GM18511 (cell line): ENCODE measurements at regions not wholly inside any gene's neighbourhood (a gene's known extent, or its start where the extent isn't known, plus 50 kb on each side); places are given as distances from the start of the nearest gene placed in this dataset.
"Not testable (repeated sequence)": the region's sequence is repeated elsewhere in the genome, so short reads cannot be mapped to it uniquely, and the experiment has no call there.

Source experiments
- ATAC-seq: cut with Tn5 transposase; IDR thresholded peaks from one replicate; pipeline ENCODE4 v1.9.1; 2021; ENCODE audit warnings: mild to moderate bottlenecking, moderate library complexity; ENCODE audit not compliant: unreplicated experiment

DNA sequence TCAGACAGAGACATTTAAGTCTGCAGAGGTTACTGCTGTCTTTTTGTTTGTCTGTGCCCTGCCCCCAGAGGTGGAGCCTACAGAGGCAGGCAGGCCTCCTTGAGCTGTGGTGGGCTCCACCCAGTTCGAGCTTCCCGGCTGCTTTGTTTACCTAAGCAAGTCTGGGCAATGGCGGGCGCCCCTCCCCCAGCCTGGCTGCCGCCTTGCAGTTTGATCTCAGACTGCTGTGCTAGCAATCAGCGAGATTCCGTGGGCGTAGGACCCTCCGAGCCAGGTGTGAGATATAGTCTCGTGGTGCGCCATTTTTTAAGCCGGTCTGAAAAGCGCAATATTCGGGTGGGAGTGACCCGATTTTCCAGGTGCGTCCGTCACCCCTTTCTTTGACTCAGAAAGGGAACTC, 245.0 kb upstream of the CDH2 start:
- ATAC-seq = not testable (repeated sequence)

DNA sequence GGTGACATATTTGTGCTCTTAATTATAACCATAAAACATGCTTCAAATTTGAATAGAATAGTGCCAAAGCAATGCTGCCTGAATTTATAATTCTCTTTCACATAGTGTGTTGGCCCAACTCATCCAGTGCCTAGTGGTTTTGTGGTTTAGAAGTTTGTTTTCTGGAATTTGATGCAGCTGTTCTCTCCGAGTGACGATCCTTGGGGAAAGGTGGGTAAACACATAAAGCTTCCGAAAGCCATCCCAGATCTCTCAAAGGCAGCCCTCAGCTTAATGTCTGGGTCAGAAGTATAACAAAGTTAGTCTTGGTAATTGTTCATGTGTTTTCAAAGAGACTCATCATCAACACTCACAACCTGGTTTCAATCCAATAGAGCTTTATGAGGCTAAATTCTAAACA, 235.6 kb upstream of the CDH2 start:
- no peak for ATAC-seq

DNA sequence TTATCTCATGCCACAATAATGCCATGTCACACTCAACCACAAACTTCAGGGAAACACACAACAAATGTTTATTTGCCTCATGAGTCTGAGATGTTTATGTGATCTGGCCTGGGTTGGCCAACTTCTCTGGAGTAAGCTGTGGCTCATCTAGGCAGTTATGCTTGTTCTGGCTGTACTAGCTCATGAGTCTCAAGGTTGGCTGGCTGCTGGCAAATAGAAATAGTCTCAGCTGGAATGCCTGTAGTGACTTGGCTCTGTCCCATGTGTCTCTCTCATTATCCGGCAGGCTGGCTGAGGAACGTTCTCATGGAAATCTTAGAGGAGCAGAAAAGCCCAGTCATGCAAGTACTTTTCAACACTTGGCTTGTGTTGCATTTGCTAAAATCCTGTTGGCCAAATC, 234.9 kb upstream of the CDH2 start:
- no peak for ATAC-seq

DNA sequence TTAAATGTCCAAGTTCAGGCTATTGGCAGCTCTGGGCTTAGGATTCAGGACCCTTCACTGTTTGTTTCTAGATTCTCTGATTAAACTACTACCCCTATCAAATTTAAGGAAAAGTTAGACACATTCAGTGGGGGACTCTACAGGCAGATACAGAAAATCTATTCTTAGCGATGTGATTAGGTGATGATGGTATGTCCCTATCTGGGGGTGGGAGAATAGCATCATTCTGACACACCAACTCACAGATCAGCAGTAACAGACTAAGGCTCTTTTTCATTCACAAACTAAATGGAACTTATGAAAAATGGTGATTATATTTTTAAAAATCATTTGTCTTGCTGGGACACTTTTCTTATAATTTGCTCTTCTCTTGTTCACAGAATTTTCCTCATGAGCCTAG, 232.9 kb upstream of the CDH2 start:
- ATAC-seq = no peak

DNA sequence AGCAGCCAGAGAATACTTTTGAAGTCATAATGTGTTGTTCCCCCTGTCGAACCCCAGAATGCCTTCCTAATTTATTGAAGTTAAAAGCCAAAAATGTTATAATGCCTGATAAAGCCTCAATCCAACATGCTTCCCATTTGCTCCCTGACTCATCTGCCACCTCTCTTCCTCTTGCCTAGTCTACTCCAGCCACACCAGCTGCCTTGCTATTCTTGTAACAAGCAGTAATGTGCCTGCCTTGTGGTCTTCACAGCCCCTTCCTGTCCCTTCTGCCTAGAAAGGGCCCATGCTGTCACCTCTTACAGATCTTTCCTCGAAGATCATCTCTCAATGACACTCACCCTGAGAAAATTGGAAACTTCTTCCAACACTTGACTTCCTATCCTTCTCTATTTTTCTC, 231.6 kb upstream of the CDH2 start:
- ATAC-seq = no peak

DNA sequence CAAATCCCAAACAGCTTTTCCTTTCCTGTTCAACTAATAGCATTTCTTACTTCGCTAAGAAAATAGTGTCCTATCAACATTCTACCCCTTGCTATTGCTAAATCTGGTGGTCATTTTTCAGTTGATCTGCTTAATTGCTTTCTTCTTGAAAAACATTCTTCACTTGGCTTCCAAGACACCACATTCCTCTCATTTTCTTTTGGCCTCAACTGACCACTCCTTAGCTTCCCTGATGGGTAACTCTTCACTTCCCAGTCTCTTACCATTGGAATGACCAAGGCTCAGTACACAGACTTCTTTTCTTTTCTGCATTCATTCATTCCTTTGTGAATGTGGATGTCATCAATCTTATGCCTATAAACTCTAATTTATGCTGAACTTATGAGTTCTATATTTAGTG, 230.8 kb upstream of the CDH2 start:
- ATAC-seq = no peak

DNA sequence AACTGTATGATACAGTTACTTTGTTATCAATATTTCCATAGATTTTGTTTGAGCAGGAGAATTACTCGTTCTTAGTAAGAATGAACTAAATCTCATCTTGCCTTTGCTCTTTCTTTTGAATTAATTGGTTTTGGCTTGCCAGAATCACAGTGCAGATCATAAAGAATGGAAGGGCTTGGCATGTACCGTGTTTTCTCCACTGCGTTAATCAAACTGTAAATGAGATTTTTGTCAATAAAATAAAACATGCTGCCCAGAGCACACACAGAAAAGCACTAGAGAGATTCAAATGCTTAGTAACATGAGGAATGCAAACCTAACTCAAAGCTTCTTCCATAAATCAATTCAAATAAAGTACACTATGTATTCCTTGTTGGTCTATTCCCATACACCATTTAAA, 229.6 kb upstream of the CDH2 start:
- ATAC-seq = no peak

DNA sequence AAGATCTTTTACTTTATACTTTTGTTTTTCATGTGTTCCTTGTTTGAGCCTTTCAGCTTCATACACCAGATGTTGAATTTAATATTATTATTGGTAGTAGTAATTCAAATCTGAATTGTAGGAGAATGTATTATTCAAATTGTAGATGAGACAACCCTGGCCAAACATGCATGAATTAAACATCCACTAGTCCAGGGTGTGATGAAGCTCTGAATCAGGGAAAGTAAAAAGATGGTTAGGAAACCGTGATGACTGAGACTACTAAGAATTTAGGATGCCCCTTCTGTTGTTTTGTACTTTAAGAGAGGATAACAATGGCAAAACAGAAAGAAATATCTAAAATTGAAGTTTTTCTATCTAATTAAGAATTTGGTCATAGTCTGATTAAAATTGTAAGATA, 227.8 kb upstream of the CDH2 start:
- ATAC-seq = no peak

DNA sequence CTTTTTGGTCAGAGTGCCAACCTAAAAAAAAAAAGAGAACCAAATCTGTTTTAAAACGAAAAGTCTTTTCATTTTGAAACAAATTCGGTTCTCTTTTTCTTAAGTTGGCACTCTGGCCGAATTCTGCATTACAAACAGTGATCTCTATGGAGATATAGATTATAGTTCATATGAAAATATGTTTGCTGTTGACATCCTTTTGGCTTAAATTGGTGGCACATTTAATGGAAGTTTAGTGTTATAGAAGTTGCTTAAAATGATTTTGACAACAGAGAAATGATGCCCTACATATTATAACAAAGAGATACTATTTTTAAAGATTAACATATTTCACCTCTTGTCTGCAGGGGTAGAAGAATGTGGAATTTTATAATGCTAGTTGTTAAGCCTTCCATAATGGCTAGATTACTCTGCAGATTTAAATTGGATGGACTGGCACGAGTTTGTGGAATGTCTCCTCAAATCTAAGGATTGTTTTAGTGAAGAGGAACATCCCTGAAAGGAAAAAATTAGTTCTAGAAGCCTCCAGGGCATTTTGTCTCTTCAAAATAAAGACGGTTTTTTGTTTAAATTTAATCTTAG, 222.9 kb upstream of the CDH2 start:
- no peak for ATAC-seq

DNA sequence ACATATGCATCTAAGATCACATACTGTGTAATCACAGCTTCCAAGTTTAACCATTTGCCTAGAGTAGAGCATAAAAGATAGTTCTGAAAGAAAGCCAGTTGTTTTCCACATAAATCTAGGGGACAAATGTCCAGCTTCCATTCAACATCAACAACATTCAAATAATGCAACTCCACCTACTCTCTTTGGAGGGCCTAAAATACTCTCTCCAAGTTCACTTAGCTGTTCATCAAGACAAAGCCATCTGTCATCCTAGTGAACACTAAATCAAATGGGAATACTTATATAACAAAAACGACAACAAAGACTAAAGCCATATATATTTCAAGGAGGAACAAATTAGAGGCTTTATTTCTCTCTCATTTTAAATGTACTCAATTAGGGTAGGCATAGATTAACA, 221.5 kb upstream of the CDH2 start:
- no peak for ATAC-seq

DNA sequence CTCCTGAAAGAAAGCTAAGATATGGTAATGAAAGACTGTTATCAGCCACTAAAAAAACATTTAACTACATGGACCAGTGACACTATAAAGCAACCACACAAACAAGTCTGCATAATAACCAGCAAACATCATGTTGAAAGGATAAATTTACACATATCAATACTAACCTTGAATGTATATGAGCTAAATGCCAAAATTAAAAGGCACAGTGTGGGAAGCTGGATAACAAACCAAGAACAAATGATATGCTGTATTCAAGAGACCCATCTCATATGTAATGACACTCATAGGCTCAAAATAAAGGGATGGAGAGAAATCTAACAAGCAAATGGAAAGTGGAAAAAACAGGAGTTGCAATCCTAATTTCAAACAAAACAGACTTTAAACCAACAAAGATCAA, 213.1 kb upstream of the CDH2 start:
- ATAC-seq = no peak

DNA sequence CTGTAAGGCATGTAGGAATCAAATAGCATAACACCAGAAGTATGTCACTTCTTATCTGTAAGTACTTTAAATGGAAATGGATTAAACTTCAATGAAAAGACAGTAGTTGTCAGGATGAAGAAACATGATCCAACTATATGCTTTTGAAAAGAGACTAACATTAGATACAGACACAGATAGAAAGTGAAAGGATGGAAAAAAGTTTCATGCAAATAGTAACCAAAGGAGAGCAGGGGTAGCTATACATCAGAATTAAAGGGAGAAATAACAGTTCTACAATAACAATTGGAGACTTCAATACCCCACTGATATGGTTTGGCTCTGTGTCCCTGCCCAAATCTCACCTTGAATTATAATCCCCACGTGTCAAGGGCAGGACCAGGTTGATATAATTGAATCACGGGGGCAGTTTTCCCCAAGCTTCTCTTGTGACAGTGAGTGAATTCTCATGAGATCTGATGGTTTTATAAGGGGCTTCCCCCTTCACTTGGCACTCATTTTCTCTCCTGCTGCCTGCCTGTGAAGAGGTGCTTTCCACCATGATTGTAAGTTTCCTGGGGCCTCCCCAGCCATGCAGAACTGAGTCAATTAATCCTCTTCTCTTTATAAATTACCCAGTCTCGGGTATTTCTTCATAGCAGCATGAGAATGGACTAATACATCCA, 205.4 kb upstream of the CDH2 start:
- no peak for ATAC-seq

DNA sequence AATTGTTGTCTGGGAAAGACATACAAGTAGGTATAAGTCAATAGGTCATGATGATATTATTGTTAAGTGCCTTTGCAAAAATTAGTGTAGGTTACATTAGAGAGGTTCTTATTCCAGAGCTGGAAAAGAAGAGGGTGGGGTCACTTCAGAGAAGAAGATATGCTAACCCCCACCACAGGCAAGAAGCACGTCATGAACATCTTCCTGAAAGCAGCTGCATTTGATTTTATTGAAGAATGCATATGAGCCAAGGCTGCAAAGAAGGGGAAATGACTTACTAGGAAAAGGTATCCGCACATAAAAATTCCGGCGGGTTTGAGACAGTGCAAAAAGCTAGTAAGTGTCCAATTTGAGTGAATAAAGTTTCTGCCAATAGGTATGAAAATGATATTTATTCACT, 195.3 kb upstream of the CDH2 start:
- no peak for ATAC-seq

DNA sequence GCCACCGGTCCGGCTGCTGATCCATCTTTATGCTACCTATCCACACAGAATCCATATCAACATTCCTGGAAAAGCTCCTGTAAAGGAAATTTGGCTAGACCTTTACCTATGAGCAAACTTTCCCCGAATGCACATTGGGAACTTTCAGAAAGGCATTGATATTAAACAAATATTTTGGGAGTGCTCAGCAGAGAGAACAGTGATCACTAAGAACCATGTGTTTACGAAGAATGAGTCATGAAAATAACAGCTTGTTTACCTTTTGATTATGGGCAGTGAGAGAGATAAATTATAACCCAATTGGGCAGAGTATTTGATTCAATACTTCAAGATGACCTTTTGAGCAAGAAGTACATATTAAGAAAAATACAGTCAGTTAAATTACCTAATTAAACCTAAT, 189.7 kb upstream of the CDH2 start:
- ATAC-seq = no peak

DNA sequence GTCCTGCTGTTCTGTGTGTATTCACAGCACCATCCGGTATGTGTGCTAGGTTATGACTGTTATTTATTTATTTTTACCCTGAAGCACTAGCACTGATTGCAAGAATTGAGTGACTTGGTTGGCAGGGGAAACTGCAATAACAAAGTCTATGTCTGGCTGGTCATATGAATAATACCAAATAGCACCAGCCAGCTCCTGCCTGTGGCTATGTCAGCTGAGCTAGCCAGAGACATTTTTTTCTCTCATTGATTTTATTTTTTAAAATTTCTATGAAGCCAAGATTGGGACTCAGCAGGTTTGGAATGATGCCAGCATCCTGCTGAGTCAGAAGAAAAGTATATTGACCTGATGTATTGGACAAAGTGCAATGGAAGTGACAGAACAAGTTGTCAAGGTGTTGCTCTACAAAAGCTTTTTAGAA, 188.5 kb upstream of the CDH2 start:
- no peak for ATAC-seq

DNA sequence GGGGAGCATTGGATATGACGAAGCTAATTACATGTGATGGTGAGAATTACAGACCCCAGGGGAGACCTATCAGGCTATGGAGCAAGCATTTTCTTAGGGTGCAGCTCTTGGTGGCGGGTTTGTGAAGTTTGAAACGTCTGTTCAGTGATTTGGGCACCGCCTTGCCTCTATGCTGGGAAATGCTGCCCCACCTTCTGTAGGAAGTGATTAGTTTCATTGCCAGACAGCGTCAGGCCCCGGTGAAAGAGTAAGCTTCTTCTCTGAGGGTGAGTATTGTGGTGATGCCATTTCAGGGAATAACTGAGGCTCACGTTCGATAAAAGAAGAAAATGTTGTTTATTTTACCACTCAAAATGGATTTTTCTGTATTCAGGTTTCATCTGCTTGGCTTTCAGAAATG, 186.2 kb upstream of the CDH2 start:
- no peak for ATAC-seq

DNA sequence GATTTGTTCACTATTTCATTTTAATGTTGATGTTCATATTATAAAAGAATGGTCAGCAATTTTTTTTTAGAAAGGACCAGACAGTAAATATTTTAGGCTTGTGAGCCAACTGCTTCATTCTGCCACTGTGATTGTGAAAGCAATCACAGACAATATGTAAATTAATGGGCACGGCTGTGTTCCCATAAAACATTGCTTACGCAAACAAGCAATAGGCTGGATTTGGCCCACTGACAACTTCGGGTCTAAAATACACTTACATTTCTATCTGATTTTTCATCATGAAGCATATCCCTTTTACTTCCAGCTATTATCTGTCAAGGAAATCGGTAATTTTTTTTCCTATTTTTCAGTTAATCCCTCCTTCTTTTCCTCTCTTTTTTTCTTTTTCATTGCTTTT, 182.2 kb upstream of the CDH2 start:
- no peak for ATAC-seq

DNA sequence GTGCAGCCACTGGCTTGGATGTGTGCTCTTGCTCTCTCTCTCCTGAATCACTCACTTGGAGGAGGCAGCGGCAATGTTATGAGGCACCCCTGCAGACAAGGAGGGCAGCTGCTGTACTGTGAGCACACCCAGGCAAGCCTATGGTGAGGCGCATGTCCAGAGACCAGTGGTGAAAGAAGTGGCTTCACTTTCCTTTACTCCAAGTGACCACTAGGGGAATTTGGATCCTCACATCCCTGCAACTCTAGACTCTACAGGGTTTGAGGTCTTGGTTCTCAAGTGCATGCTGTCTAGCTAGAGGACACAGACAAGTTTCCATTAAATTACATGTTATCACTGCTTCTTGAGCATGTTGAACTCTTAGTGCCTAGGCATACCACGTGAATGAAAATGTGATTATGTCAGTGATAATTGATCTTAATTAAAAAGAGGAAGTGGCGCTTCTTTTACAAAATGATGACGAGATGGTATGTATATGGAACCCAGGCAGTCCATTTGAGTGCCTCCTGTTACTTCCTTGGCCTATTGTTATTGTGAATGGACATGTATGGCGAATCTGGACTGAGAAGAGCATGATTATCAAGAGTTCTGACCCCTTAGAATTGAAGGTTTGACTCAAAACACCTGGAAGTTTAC, 181.0 kb upstream of the CDH2 start:
- no peak for ATAC-seq

DNA sequence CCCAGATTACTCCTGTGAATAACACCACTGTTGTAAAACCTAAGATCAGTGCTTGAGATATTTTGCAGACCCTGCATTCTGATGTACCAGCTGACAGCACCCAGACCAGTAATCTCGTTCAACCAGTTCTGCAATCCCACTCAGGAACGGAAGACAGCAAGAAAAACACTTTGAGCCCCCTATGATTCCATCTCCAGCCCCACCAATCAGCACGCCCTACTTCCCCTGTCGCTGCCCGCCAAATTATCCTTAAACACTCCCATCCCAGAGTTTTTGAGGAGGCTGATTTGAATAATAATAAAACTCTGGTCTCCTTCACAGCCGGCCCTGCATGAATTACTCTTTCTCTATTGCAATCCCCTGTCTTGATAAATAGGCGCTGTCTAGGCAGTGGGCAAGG, 173.9 kb upstream of the CDH2 start:
- ATAC-seq = no peak

DNA sequence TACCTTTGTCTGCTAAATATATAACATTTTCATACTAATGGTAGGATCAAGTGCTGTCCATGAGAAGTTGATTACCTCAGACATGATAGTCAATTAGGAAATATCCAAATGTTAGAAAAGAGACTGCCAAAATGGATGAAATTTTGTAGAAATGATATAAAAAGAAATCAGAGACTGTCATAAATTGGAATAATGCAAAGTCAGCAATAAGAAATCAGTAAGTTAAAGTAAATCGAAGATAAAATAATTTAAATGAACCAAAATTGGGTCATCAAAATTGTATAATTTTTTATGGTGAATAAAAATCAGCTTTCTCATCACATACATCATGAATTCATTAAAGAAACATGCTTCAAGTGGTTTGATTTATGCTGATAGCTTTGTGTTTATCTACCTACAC, 165.3 kb upstream of the CDH2 start:
- ATAC-seq = no peak

DNA sequence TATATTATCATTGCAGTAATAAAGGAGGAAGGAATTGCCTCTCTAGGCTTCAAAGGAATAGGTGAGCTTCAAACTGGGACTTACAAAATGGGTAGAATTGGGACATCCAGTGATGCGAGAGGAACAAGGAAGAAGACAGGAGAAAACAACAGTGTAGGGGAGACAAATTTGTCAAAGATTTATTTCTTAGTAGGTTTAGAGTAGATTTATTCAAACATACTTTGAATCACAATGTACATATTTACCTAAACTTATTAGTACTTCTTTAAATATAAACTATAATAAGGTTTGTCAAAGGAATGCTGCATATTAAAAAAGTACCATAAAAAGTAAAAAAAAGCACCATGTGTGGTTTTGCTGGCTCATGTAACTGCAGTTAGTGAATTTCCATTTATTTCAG, 161.4 kb upstream of the CDH2 start:
- no peak for ATAC-seq

DNA sequence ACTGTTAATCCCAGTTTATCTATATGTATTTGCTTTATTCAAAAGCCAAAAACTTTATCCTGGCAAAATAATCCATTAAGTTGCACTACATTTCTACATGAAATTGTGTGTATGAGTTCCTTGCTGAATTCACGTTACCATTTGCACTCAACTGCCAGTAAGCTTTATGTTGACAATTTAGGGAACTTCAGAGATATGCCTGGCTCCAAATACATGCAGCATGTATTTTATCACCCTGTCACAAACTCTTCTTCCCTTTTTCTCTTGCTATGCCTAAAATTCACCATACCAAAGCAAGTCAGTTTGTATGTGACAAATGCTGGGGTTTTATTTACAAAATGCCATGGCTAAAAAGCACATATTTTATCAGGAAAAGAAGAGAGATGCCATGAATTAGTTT, 157.6 kb upstream of the CDH2 start:
- no peak for ATAC-seq

DNA sequence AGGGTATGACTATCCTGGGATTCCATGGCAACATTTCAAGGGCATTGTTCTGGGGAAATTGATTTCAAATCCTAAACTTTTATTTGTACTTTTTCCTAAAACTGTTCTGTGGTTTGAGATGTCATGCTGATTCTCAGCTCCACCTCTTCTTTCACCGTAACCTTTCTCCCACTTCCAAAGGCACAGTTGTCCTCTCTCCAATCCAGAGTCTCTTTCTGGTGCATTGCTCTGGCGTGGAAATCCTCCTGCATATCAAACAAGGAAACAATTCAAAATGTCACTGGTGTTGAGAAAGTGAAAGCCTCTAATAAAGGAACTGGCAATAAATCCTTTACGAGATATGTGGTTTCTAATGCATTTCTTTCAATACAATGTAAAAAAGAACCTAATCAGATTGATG, 155.1 kb upstream of the CDH2 start:
- no peak for ATAC-seq
